Fibroblast of mammary gland (primary cell): ENCODE measurements at regions not wholly inside any gene's neighbourhood (a gene's known extent, or its start where the extent isn't known, plus 50 kb on each side); places are given as distances from the start of the nearest gene placed in this dataset.

ENCODE experiments used
- DNase-seq: peaks from one replicate; pipeline ENCODE4 v3.0.0-alpha.2; 2010; ENCODE audit warnings: low read depth
- H3K4me3 ChIP-seq: 2 replicates; pipeline ENCODE4 v1.5.1; 2011; ENCODE audit warnings: low read depth, mild to moderate bottlenecking, low read length, moderate library complexity; ENCODE audit not compliant: control insufficient read depth
- CTCF ChIP-seq: conservative IDR thresholded peaks from 2 replicates; pipeline ENCODE4 v1.5.1; 2011; ENCODE audit warnings: low read depth, low read length, inconsistent platforms; ENCODE audit not compliant: control insufficient read depth, insufficient read depth

GRCh38 chr7:391961-392524 is 102.1 kb downstream of the FOXL3 start:
- DNase-seq, result no peak
- TF ChIP-seq CTCF, result no peak
- no peak overlapping the region for H3K4me3 ChIP-seq

- no peak for TF ChIP-seq CTCF
- no peak for DNase-seq
- no peak overlapping the region for H3K4me3 ChIP-seq
Measured at GRCh38 chr7:392822-393221, 102.9 kb downstream of the FOXL3 start.

DNA sequence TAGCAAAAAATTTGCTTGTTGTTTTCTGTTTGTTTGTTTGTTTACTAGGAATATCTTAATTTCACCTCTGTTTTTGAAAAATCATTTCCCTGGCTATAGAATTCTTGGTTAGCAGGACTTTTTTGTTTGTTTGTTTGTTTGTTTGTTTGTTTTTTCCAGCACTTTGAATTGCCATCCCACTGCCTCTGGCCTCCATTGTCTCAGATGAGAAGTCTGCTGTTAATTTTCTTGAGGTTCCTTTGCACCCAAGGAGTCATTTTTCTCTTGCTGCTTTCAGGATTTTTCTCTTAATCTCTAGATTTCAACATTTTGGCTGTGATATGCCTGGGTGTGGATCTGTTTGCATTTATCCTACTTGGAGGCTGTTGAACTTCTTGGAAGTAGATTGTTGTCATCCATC is 105.7 kb downstream of the FOXL3 start:
- no peak for DNase-seq
- no peak overlapping the region for H3K4me3 ChIP-seq
- TF ChIP-seq CTCF, result no peak

DNA sequence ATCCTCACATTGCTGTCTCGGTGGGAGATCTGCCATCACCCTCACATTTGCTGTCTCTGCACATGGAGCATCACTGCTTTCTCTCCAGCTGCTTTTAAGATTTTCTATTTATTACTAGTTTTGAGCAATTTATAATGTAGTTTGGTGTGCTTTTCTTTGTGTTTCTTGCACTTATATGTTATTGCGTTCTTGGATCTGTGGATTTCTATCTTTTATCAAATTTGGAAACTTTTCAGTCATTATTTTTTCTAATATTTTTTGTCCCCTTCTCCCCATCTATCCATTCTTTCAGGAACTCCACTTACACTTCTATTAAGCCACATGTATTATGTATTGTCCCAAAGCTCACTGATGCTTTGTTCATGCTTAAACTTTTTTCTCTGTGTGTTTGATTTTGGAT is 108.9 kb downstream of the FOXL3 start:
- no peak for DNase-seq
- H3K4me3 ChIP-seq, result no peak overlapping the region
- no peak for TF ChIP-seq CTCF

DNA sequence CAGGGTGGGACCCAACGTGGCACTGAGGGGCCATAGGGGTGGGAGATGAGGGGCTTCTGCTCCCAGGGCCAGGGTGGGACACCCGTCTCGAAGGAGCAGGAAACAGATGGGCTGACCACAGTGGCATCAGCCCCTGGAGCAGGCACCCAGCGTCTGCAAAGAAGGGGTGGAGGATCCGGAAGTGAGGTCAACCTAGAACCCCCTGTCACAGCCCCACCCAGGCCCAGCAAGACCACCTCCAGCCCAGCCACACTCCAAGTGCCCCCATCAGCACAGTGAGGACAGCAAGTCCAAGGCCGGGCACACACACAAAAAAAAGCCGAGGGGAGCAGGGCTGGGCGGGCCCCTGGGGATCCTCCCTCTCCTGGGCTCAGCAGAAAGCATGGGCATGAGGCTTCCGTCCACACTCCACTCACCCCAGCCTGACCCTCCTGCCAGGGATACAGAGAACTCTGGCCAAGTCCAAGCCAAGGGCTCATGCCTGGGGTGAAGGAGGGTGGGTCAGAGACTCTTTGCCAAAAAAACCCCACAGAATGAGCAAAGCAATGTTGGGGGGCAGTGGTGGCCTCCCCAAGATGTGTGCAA is 111.0 kb downstream of the FOXL3 start:
- no peak for TF ChIP-seq CTCF
- H3K4me3 ChIP-seq, result no peak overlapping the region
- no peak for DNase-seq

GRCh38 chr7:401495-401894 is 111.5 kb downstream of the FOXL3 start:
- no peak for DNase-seq
- H3K4me3 ChIP-seq, result no peak overlapping the region
- no peak for TF ChIP-seq CTCF
